GM21360 (cell line): ENCODE measurements at regions not wholly inside any gene's neighbourhood (a gene's known extent, or its start where the extent isn't known, plus 50 kb on each side); places are given as distances from the start of the nearest gene placed in this dataset.

Experiments
- ATAC-seq: cut with Tn5 transposase; IDR thresholded peaks from one replicate; pipeline ENCODE4 v1.9.1; 2021; ENCODE audit warnings: mild to moderate bottlenecking, moderate library complexity; ENCODE audit not compliant: unreplicated experiment

DNA sequence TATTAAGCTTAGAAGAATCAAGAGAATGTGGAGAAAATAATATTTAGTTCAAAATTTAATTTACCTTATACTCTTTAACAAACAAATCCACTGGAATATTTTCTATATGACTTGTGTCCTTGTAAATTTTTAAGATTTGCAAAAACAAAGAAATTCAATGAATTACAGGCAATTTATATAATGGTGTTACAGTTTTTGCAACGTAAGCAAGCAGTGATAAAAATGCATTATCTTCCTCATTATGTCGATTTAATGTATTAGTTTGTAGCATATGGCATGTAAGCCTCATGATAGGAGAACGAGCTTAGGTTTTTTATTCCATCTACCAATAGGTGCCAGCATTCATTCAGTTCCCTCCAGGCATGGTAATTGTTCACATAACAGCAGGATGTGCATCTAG lies 100.0 kb upstream of the PCDH9 start:
- no peak for ATAC-seq

DNA sequence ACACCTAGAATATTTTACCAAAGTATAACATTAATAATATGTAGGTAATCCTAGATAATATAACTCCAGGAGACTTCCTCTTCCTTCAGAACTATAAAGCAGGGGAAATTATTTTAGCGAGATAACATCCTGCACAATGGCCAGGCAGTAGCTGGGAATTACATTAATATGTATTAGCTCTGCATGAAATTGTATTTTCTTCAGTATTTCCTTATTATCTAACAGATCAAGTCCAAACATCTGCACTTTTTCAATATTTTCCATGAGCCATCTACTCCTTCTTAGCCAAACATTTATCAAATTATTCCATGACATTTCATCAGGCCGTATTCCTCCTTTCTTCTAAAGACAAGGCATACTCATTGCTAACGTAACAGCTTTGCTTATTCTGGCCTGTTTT lies 98.8 kb upstream of the PCDH9 start:
- no peak for ATAC-seq

- no peak for ATAC-seq
Observed at GRCh38 chr13:67318860-67319259, 88.7 kb upstream of the PCDH9 start.

DNA sequence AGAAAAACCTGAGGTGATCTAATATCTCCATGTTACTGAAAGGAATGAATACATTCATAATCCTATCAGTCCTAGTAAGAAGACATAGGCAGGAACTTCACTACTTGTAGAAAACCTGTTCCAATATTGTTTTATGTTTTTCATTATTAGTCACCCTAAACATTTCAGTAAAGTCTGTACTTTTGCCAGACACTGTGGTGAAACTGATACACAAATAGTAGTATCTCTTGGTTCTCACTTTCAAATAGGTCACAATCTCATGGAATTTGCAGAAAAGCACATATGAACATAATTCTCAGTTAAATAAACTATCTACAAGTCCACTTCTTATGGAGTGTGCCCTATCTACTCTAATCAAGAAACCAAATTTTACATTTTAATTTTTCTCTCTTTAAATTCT lies 88.3 kb upstream of the PCDH9 start:
- ATAC-seq, result no peak

DNA sequence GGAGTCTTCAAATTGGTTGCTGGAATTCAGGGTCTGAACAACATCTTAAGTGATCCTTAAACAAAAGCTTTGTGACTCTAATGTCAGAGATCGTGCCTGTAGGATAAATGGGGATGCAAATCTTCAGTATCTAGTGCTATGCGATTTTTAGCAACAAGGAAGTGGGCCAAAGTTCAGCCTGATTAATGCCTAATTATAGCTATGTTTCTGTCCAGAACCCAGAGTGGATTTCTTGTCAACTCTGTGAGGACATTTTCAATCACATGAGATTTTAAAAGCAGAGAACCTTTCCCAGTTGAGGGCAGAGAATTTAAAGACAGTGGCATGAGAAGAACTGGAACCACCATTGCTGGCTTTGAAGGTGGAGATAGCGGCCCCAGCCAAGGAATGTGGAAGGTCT lies 84.3 kb upstream of the PCDH9 start:
- no peak for ATAC-seq

- ATAC-seq, result no peak
Observed at GRCh38 chr13:67308004-67308772, 78.1 kb upstream of the PCDH9 start.

DNA sequence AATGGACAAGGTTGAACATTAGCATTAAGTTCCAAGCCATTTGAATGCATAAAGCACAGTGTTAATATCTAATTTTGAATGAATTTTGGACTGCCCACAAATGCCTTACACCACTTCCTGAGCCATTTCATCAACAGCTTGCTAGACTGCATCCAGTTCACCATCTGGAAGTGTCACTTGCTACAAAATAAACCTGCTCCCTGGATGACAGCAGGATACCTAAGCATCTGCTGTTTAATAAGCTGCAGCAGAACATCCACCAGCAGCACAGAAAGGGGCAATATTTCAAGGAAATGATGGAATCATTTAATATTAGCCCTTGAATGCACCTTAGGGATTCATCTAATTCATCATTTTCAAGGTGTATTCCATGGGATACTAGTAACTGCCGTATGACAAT lies 76.6 kb upstream of the PCDH9 start:
- no peak for ATAC-seq

- ATAC-seq, result no peak
Observed at GRCh38 chr13:67303661-67304333, 73.7 kb upstream of the PCDH9 start.

- no peak for ATAC-seq
Observed at GRCh38 chr13:67299751-67300150, 69.6 kb upstream of the PCDH9 start.

- no peak for ATAC-seq
Observed at GRCh38 chr13:67299072-67299635, 69.0 kb upstream of the PCDH9 start.

DNA sequence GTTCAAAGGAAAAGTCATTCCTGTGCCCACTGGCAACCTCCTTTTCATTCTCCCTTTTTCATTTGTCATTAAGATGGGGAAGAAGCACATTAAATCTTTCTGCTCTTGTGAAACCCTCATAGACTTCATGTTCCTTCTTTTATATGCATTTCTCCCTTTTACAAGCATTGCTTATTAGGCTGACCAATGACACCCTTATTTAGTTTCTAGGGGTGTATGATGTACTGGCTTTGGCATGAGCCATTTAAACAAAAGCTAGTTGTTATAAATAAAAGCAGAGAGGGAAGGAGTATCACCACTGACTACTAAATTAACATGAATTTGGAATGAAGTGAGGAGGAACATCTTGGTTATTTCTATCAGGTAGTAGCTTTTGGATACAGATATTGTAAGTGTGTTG lies 68.2 kb upstream of the PCDH9 start:
- no peak for ATAC-seq

GRCh38 chr13:67296511-67296910 lies 66.4 kb upstream of the PCDH9 start:
- ATAC-seq, result no peak

DNA sequence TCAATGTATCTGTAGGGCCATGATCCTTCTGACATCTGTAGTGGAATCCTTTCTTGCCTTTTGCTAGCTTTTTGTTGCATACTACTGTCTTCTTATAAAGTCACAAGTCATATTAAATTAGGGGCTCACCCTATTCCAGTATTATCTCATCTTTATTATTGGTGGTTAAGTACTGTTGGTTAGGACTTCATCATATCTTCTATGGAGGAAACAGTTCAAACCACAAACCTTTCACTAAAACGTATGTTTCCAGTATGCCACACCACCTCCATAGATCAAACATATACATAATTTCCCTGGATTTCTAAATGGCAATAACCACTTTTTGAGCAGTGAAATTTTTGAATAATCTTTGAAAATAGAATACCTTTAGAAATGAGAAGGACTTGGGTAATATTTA lies 62.8 kb upstream of the PCDH9 start:
- no peak for ATAC-seq

DNA sequence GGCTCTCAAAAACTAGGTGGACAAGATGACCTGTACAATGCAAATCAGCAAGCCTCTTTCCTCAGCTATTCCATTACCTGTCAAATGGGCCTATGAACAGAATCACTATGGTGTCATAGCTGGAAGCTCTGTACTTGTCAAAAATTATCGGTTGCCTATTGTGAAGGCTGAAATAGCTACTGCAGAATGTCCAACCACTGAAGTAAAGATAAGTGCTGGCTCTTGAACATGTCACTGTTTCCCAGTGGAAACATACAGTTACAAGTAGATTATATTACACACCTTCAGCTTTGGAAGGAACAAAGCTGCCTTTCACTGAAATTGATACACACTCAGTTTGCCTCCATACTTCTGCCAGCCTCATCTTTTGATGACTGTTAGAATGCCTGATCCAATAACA lies 55.5 kb upstream of the PCDH9 start:
- no peak for ATAC-seq

DNA sequence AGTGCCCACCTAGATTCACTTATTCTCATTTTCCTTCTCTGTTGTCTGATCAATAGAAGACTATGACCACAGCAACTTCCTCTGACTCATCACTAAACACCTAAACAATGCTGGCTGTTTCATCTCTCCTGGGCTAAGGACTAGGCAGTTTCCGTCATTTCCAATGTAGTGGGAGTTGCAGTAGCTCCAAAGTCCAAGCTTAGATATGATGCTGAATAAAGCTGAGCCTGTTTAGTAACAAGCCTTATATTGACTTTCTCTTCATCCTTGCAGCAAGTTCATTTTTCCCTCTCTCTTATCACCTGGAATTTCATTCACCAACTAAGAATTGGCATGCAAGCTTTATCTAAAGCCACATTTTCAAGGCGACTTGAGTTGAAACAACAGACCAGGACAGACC lies 53.5 kb upstream of the PCDH9 start:
- no peak for ATAC-seq

GRCh38 chr13:67281466-67281865 lies 51.3 kb upstream of the PCDH9 start:
- ATAC-seq, result no peak
